ENCODE measurements at regions not wholly inside any gene's neighbourhood (a gene's known extent, or its start where the extent isn't known, plus 50 kb on each side); places are given as distances from the start of the nearest gene placed in this dataset.

DNA sequence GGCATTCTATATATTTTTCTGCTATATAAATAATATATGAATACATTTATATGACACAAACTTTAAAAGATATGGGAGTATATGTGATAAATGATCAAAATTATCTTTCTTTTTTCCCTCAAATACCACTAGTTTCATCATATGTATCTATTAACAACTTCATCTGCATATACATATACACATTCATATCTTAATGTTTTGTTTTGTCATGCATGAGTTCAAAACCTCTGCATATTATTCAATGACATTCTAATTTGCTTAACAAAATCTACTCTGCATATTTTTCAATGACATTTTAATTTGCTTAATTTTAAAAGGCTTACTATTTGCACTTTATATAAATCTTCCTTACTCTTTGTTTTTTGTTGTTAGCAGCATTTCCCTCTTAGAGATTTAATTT lies 276.2 kb downstream of the PIK3C3 start:
- Histone ChIP-seq H3K9me1 (ENCODE audit: control insufficient read depth, extremely low read depth, insufficient read depth, low read length) (no peaks in the 10 kb centered on the region), H3K79me2 (ENCODE audit: control insufficient read depth, insufficient read depth, low read length) (no peaks in the 10 kb centered on the region), H2AFZ (ENCODE audit: control insufficient read depth, low read length) (no peak overlapping the region), H3K4me2 (ENCODE audit: control insufficient read depth, extremely low read depth, insufficient read depth, low read depth, low read length) (no peak overlapping the region), H4K20me1 (ENCODE audit: control insufficient read depth, extremely low read depth, insufficient read depth, low read length) (no peaks in the 10 kb centered on the region), H3K4me1 (ENCODE audit: control insufficient read depth, extremely low read depth, insufficient read depth, low read length) (no peaks in the 10 kb centered on the region), H3K9me3 (ENCODE audit: control insufficient read depth, low read depth, low read length) (no peaks in the 10 kb centered on the region), H3K27ac (ENCODE audit: control insufficient read depth, insufficient read depth, low read length) (no peak overlapping the region), H3K4me3 (ENCODE audit: control insufficient read depth in 2 of 3, extremely low read depth in 1 of 3, insufficient read depth in 2 of 3, low read depth in 1 of 3, low read length in 3 of 3) (no peak overlapping the region), H3K27me3 (ENCODE audit: control insufficient read depth, extremely low read depth, insufficient read depth, low read length) (no peaks in the 10 kb centered on the region), H3K36me3 (ENCODE audit: control insufficient read depth in 2 of 2, extremely low read depth in 1 of 2, insufficient read depth in 2 of 2, low read length in 2 of 2) (no peaks in the 10 kb centered on the region), H3K9ac (ENCODE audit: control insufficient read depth, extremely low read depth, insufficient read depth, low read length) (no peak overlapping the region)
- TF ChIP-seq, protein P1, sequence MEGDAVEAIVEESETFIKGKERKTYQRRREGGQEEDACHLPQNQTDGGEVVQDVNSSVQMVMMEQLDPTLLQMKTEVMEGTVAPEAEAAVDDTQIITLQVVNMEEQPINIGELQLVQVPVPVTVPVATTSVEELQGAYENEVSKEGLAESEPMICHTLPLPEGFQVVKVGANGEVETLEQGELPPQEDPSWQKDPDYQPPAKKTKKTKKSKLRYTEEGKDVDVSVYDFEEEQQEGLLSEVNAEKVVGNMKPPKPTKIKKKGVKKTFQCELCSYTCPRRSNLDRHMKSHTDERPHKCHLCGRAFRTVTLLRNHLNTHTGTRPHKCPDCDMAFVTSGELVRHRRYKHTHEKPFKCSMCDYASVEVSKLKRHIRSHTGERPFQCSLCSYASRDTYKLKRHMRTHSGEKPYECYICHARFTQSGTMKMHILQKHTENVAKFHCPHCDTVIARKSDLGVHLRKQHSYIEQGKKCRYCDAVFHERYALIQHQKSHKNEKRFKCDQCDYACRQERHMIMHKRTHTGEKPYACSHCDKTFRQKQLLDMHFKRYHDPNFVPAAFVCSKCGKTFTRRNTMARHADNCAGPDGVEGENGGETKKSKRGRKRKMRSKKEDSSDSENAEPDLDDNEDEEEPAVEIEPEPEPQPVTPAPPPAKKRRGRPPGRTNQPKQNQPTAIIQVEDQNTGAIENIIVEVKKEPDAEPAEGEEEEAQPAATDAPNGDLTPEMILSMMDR (optimal IDR thresholded peaks at IDR 0.05 in 1 of 3, IDR thresholded peaks at IDR 0.05 in 1 of 3, conservative IDR thresholded peaks at IDR 0.05 in 1 of 3; ENCODE audit: extremely low read depth in 1 of 3, insufficient read depth in 2 of 3, low read length in 3 of 3): no peak
- TF ChIP-seq EZH2 (IDR thresholded peaks at IDR 0.05; ENCODE audit: low read length): no peak
- no peak for DNase-seq (ENCODE audit: low read depth, low spot score)
- dilution Hi-C loops (cut with MboI; ENCODE audit: extremely low pct_ligation_motif_present, low sequenced_read_pairs): no loop called here
- no peak for FAIRE-seq

DNA sequence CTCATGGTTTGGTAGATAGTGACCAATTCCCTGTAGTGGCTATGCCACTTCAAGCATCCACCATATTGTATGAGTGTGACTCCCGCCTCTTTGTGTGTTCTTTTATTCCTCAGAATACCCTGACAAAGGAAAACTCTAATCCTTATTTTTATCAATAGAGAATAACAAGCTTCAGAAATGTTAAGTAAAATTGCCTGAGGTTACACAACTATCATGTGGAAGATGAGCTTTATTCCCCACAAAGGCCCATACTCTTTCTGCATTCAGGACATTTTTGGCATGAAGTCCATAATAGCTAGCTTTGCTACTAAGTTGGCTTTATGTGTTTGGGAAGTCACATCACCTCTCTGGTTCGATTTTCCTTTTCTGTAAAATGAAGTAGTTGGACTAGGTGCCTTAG lies 276.8 kb downstream of the PIK3C3 start:
- TF ChIP-seq EZH2 (IDR thresholded peaks at IDR 0.05; ENCODE audit: low read length): no peak
- TF ChIP-seq, protein P1 (optimal IDR thresholded peaks at IDR 0.05 in 1 of 3, IDR thresholded peaks at IDR 0.05 in 1 of 3, conservative IDR thresholded peaks at IDR 0.05 in 1 of 3; ENCODE audit: extremely low read depth in 1 of 3, insufficient read depth in 2 of 3, low read length in 3 of 3): no peak
- Histone ChIP-seq H3K79me2 (ENCODE audit: control insufficient read depth, insufficient read depth, low read length) (no peaks in the 10 kb centered on the region), H3K36me3 (ENCODE audit: control insufficient read depth in 2 of 2, extremely low read depth in 1 of 2, insufficient read depth in 2 of 2, low read length in 2 of 2) (no peaks in the 10 kb centered on the region), H3K9ac (ENCODE audit: control insufficient read depth, extremely low read depth, insufficient read depth, low read length) (no peak overlapping the region), H3K9me1 (ENCODE audit: control insufficient read depth, extremely low read depth, insufficient read depth, low read length) (no peaks in the 10 kb centered on the region), H3K4me2 (ENCODE audit: control insufficient read depth, extremely low read depth, insufficient read depth, low read depth, low read length) (no peak overlapping the region), H3K4me3 (ENCODE audit: control insufficient read depth in 2 of 3, extremely low read depth in 1 of 3, insufficient read depth in 2 of 3, low read depth in 1 of 3, low read length in 3 of 3) (no peak overlapping the region), H2AFZ (ENCODE audit: control insufficient read depth, low read length) (no peak overlapping the region), H3K27ac (ENCODE audit: control insufficient read depth, insufficient read depth, low read length) (no peak overlapping the region), H4K20me1 (ENCODE audit: control insufficient read depth, extremely low read depth, insufficient read depth, low read length) (no peaks in the 10 kb centered on the region), H3K27me3 (ENCODE audit: control insufficient read depth, extremely low read depth, insufficient read depth, low read length) (no peaks in the 10 kb centered on the region), H3K9me3 (ENCODE audit: control insufficient read depth, low read depth, low read length) (no peaks in the 10 kb centered on the region), H3K4me1 (ENCODE audit: control insufficient read depth, extremely low read depth, insufficient read depth, low read length) (no peaks in the 10 kb centered on the region)
- FAIRE-seq (no peak), DNase-seq (ENCODE audit: low read depth, low spot score) (no peak)
- dilution Hi-C loops (cut with MboI; ENCODE audit: extremely low pct_ligation_motif_present, low sequenced_read_pairs): no loop called here
